SKM-1 treated with dmso at 0.1 percent for 144 hours (cell line): ENCODE measurements at regions not wholly inside any gene's neighbourhood (a gene's known extent, or its start where the extent isn't known, plus 50 kb on each side); places are given as distances from the start of the nearest gene placed in this dataset.
"Not testable (repeated sequence)": the region's sequence is repeated elsewhere in the genome, so short reads cannot be mapped to it uniquely, and the experiment has no call there.

Source experiments
- DNase-seq: peaks from one replicate; lab custom pipeline; 2025; ENCODE audit not compliant: unreplicated experiment; lab: John Stamatoyannopoulos, UW

DNA sequence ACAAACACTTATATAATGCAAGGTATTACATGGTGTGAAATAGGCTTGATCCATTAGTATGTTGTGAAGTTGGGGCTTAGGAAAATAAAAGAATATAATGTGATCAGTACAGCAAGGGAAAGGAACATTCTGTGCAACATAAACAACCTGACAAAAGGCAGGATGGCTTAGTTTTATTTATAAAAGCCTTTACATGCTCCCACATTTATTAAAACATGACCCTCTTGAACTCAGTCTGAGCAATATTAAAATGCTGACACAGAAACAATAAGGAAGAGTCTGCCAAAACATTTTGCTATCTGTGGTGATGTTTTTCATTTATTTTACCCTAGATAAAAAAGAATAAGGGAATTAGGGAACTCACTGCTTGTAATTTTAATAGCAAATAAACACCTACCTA lies 519.7 kb downstream of the PCDH7 start:
- DNase-seq = no peak

DNA sequence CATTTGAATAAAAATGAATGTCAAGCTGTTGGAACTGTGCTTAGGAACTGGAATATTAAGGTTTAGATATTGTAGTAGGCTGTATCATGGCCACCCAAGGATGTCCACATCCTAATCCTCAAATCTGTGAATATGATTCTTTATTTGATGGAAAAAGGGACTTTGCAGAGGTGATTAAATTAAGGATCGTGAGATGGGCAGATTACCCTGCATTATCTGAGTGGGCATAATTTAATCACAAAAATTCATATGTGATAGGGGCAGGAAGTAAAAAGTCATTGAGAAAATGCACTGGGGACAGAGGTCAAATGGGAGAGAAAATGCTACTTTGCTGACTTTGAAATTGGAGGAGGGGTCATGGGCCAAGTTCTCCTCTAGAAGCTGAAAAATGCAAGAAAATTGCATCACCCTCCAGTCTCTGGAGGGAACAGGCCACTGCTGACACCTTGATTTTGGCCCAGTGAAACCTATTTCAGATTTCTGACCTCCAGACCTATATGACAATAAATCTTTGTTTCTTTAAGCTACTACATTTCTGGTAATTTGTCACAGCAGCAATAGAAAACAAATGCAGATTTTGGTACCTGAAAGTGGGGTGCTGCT lies 521.4 kb downstream of the PCDH7 start:
- DNase-seq = no peak

DNA sequence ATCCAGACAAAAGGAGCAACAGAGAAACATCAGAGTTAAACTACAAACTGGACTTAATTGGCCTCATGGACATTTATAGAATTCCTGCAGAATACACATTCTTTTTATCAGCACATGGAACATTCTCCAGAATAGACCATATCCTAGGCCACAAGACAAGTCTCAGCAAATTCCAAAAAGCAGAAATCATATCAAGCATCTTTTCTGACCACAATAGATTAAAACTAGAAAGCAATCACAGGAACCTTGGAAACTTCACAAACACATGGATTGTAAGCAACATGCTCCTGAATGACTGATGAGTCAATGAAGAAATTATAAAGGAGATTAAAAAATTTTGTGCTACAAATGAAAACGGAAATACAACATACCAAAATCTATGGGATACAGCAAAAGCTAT lies 526.7 kb downstream of the PCDH7 start:
- DNase-seq = no peak

DNA sequence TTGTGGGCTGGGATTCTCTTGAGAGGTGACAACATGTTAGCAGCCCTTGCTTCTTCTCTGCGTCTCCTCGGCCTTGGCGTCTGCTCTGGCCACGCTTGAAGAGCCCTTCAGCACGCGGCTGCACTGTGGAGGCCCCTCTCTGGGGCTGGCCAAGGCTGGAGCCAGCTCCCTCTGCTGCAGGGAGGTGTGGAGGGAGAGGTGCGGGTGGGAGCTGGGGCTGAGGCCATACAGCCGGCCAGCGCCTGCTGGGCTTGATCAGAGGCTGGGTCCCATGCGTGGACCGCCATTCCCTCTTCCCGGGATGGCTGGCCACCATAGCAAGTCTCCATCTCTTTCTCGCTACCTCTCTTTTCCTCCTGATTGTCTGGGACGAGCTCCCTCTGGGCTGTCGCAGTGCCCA lies 539.0 kb downstream of the PCDH7 start:
- no peak for DNase-seq

GRCh38 chr4:31261632-31262031 lies 541.5 kb downstream of the PCDH7 start:
- no peak for DNase-seq

GRCh38 chr4:31266094-31266493 lies 545.9 kb downstream of the PCDH7 start:
- DNase-seq = not testable (repeated sequence)

GRCh38 chr4:31272331-31273061 lies 552.3 kb downstream of the PCDH7 start:
- no peak for DNase-seq

DNA sequence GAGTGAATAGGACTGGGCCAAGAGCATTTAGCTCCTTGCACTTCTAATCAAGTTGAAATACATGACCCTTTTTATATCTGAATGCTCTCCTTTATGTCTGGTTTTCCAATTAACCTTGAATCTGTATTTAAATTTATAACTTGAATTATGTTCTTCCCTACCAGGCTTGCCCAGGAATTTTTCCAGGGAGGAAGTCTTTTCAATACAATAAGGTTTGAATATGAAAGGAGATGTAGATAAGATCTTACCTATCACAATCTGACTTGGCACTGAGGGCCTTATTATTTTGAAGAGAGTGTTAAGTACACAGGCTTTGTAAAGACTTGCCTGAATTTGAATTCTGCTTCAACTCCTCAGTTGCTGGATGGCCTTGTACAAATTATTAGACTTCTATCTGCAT lies 555.7 kb downstream of the PCDH7 start:
- DNase-seq = no peak

DNA sequence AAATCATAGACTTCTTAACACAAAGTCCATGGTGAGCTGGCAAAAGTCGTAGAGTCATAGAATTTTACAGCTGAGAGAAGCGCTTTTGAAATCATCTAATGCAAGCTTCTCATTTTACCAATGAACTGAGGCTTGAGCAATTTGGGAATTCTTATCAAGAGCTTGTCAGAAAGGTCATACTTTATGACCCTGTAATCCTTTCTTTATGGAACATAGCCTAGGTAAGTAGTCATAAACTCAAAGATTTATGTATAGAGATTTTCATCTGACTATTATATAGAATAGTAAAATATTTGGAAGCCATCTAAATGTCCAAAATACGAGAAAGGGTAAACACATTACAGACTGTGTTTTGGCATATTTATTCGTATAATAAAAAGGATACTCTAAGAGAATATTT lies 563.5 kb downstream of the PCDH7 start:
- no peak for DNase-seq

GRCh38 chr4:31290836-31291235 lies 570.7 kb downstream of the PCDH7 start:
- DNase-seq = no peak

GRCh38 chr4:31291238-31291637 lies 571.1 kb downstream of the PCDH7 start:
- peak; percentile 5 for DNase-seq

DNA sequence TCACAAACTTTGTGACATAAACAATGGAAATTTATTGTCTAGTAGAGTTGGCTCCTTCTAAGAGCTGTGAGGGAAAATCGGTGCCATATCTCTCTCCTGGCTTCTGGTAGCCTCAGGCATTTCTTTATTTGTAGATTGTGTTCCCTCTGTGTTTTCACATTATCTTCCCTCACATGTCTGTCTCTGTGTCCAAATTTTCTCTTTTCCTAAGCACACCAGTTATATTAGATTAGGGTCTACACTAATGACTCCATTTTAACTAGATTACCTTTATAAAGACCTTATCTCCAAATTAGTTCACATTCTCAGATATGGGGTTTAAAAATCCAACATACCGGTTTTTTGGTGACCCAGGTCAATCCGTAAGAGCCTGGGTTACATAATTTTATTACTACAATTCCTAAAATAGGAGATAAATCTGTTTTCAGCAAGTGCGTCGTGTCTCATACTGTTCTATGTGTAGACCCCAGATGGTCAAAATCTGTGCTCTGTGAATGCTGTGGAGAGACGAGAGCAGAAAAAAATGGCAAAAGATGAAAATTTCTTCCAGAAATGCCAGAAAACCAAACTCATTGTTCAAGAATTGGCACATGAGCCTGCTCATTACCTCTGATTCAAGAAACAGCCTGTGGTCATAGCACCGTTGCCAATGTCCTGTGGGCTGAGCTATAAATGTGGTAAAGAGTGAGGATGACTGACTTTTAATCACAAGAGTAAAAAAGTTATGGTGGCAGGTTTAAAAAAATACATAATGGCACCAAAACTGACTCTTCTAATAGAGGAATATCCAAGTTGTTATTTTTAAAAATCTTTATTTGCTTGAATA lies 574.7 kb downstream of the PCDH7 start:
- DNase-seq = no peak

DNA sequence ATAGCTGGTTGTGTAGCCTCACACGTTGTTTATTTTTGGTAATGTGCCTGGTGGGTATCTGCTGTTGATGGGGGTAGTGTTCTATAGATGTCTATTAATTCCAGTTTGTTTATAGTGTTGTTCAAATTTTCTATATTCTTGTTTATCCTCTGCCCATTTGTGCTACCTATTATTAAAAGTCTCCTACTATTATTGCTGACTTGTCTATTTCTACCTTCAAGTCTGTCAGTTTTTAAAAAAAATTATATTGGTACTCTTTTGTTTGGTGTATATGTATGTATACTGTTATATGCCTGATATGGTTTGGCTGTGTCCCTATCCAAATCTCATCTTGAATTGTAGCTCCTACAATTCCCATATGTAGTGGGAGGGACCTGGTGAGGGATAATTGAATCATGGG lies 578.6 kb downstream of the PCDH7 start:
- no peak for DNase-seq

- no peak for DNase-seq
Observed at GRCh38 chr4:31307029-31307428, 586.9 kb downstream of the PCDH7 start.

DNA sequence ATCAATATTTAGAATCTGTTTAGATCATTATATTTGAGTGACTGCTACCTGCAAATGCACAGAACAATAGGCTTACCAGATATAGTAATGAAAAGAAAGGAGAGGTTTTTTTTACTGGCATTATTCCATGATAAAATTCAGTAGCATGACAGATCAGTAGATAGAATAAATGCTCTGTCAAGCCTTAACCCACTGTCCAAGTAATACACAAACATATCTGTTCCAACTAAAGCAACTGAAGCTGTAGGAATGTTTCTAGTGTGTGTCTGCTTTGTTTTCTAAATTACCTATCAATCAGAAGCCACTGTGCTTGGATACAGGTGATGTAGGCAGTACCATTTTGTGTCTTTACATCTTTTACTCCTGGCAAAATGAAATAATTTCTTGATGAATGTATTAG lies 604.6 kb downstream of the PCDH7 start:
- no peak for DNase-seq

- no peak for DNase-seq
Observed at GRCh38 chr4:31325300-31325699, 605.1 kb downstream of the PCDH7 start.

- no peak for DNase-seq
Observed at GRCh38 chr4:31327031-31327430, 606.9 kb downstream of the PCDH7 start.

GRCh38 chr4:31328932-31329331 lies 608.8 kb downstream of the PCDH7 start:
- no peak for DNase-seq

DNA sequence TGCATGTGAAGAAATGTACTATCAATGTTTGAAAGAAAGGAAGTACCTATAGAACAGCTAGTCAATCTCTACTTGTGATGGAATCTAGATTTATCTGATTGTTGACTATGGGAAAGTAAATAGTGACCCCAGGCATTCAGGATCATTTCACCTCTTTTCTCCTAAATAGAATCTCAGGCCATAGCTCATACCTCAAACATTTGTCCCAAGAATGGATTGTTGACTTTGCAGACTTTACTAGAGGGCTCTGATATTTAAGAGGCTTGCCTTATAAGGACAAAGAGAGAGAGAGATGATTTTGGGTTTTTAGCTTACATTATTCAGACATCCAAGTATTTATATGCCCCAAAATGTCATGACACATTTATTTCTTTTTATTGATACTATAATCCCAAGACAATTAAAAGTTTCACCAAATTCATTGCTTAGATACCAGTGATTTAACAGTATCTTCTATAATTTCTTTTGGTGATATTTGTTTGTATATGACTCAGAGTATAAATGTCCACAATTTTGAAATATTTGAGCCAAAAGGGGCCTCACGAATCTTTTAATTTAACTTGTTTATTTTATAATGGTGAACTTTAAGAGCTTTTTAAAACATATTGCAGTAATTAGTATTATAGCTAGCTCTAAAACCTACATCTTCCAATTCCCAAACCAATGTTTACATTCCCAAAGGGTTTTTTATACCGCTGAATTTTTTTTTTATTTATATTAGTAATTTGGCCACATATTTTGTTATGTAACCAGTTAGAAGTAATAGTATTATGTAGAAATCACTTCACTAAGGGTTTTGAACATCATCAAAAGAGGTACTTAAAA lies 614.1 kb downstream of the PCDH7 start:
- DNase-seq = no peak

DNA sequence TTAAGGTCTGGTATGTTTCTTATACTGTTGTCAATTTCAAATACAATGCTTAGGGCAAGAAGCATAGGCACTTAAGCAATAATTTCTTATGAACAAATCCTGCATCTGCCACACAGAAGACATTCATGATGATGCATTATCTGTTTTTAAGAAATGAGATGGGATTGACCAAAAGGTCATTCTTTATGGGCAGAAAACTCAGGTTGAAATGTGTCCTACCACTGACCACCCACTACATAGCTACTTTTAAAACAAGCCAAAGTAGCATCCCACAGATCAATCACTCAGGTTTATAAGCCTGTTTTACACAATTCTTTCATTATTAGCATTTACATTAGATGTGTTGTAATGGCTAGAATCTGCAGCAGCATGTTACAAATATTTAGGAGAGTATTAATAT lies 617.8 kb downstream of the PCDH7 start:
- no peak for DNase-seq
